GM12878 (cell line): ENCODE measurements at regions not wholly inside any gene's neighbourhood (a gene's known extent, or its start where the extent isn't known, plus 50 kb on each side); places are given as distances from the start of the nearest gene placed in this dataset.

ENCODE experiments used
- ATAC-seq: fragments of 200-7000 bp; cut with Tn5 transposase; 3 replicates; pipeline ENCODE4 v1.9.1; 2020; ENCODE audit warnings: mild to moderate bottlenecking, moderate library complexity
- BruUV-seq: library from RNA; stranded (reverse); fragments of 400-500 nt; replicated peaks from 2 replicates; lab custom pipeline; 2021; lab: Mats Ljungman, UMichigan
- CTCF ChIA-PET: fragments of 300-600 bp; sonication (Branson Sonifier 250); formaldehyde crosslinking; extraction: SDS; loops from one replicate; lab custom pipeline; 2021; ENCODE audit warnings: inconsistent platforms; lab: Yijun Ruan, JAX
- POLR2A ChIA-PET: fragments of 350-600 bp; formaldehyde crosslinking; extraction: SDS; loops from one replicate; lab custom pipeline; 2021; ENCODE audit warnings: inconsistent platforms; lab: Charles Lee
- RAD21 ChIA-PET: fragments of 300-600 bp; sonication (Branson Sonifier 250); formaldehyde crosslinking; loops from one replicate; lab custom pipeline; 2023; ENCODE audit warnings: antibody characterized with exemption; ENCODE audit not compliant: unreplicated experiment; lab: Charles Lee
- SMC1A ChIA-PET: fragments of 300-600 bp; sonication (Branson Sonifier 250); formaldehyde crosslinking; loops from one replicate; lab custom pipeline; 2023; ENCODE audit not compliant: unreplicated experiment, uncharacterized antibody; lab: Charles Lee
- DNase-seq: peaks from one replicate; pipeline ENCODE4 v3.0.0-alpha.2; 2011; ENCODE audit warnings: low read depth, low spot score
- FAIRE-seq: peaks from 3 replicates; lab custom pipeline; 2011; peaks lifted over from hg19 to GRCh38; lab: Jason Lieb, UNC
- H2AFZ ChIP-seq: 2 replicates; pipeline ENCODE4 v1.6.0; 2011; ENCODE audit warnings: low read depth, low read length, control low read depth; ENCODE audit not compliant: control insufficient read depth
- H3K27ac ChIP-seq: 2 replicates; pipeline ENCODE4 v1.5.1; 2011; ENCODE audit warnings: control low read depth; ENCODE audit not compliant: control insufficient read depth, insufficient read depth
- H3K27me3 ChIP-seq, 2 experiments: replicated peaks in 1 of 2; 2 replicates each; pipeline versions ENCODE4 v1.6.0 to v1.6.1; 2011; ENCODE audit warnings: low read length in 1 of 2; ENCODE audit not compliant: control insufficient read depth in 2 of 2, insufficient read depth in 2 of 2
- H3K36me3 ChIP-seq, 2 experiments: 2 replicates each; pipeline ENCODE4 v1.5.1; 2011; ENCODE audit warnings: low read length in 1 of 2; ENCODE audit not compliant: control insufficient read depth in 2 of 2, insufficient read depth in 2 of 2
- H3K4me1 ChIP-seq: 2 replicates; pipeline ENCODE4 v1.6.1; 2011; ENCODE audit warnings: mild to moderate bottlenecking, low read length, moderate library complexity, mixed read lengths; ENCODE audit not compliant: control insufficient read depth, insufficient read depth
- H3K4me2 ChIP-seq: 2 replicates; pipeline ENCODE4 v1.6.0; 2011; ENCODE audit warnings: control low read depth; ENCODE audit not compliant: control insufficient read depth, insufficient read depth
- H3K4me3 ChIP-seq: fragments of 200-600 bp; sonication (generic); 2 replicates; pipeline ENCODE4 v1.5.1; 2016
- H3K79me2 ChIP-seq: 2 replicates; pipeline ENCODE4 v1.6.0; 2011; ENCODE audit warnings: low read length; ENCODE audit not compliant: control insufficient read depth, insufficient read depth
- H3K9ac ChIP-seq: 2 replicates; pipeline ENCODE4 v1.8.0; 2011; ENCODE audit warnings: low read length, control low read depth, mixed read lengths; ENCODE audit not compliant: control insufficient read depth, insufficient read depth
- H3K9me3 ChIP-seq: replicated peaks from 3 replicates; pipeline ENCODE4 v1.5.1; 2011; ENCODE audit warnings: mild to moderate bottlenecking, low read length; ENCODE audit not compliant: control insufficient read depth, insufficient read depth
- H4K20me1 ChIP-seq: 2 replicates; pipeline ENCODE4 v1.6.0; 2011; ENCODE audit not compliant: control insufficient read depth, insufficient read depth
- CEBPB ChIP-seq, 2 experiments: fragments of 150-350 bp in 1 of 2; IDR thresholded peaks; 2 replicates each; pipeline ENCODE4 v1.6.1; 2012 to 2014; ENCODE audit warnings: low read depth in 2 of 2, low read length in 2 of 2, borderline replicate concordance in 1 of 2, inconsistent platforms in 1 of 2
- CTCF ChIP-seq, 3 experiments: IDR thresholded peaks in 2 of 3; conservative IDR thresholded peaks in 1 of 3; 2 replicates each; pipeline ENCODE4 v1.5.1; 2011; ENCODE audit warnings: low read depth in 3 of 3, low read length in 3 of 3, mild to moderate bottlenecking in 3 of 3, control low read depth in 2 of 3, moderate library complexity in 2 of 3, inconsistent platforms in 1 of 3, mixed read lengths in 1 of 3; ENCODE audit not compliant: control insufficient read depth in 2 of 3, insufficient read depth in 1 of 3; ENCODE audit errors: extremely low read depth in 1 of 3
- GABPA ChIP-seq: IDR thresholded peaks from 2 replicates; pipeline ENCODE4 v1.6.1; 2014; ENCODE audit warnings: antibody characterized with exemption, low read depth, mild to moderate bottlenecking, inconsistent platforms
- MYC ChIP-seq: IDR thresholded peaks from 2 replicates; pipeline ENCODE4 v1.6.1; 2011; ENCODE audit warnings: mild to moderate bottlenecking, low read length, moderate library complexity, inconsistent platforms; ENCODE audit not compliant: insufficient read depth, insufficient replicate concordance, insufficient read length, severe bottlenecking
- NBN ChIP-seq: fragments of 450-650 bp; IDR thresholded peaks from 2 replicates; pipeline ENCODE4 v1.6.1; 2016
- NR2C2 ChIP-seq: IDR thresholded peaks from 2 replicates; pipeline ENCODE4 v1.6.1; 2011; ENCODE audit warnings: borderline replicate concordance, low read depth; ENCODE audit not compliant: control insufficient read depth, insufficient read length
- PML ChIP-seq: IDR thresholded peaks from 2 replicates; pipeline ENCODE4 v1.6.1; 2012; ENCODE audit warnings: low read length, inconsistent platforms
- POLR2AphosphoS5 ChIP-seq: IDR thresholded peaks from 2 replicates; pipeline ENCODE4 v1.6.1; 2011; ENCODE audit warnings: mild to moderate bottlenecking, low read length, inconsistent platforms
- SMAD1 ChIP-seq: fragments of 450-650 bp; IDR thresholded peaks from 2 replicates; pipeline ENCODE4 v1.6.1; 2018; ENCODE audit warnings: mild to moderate bottlenecking, low read depth; ENCODE audit not compliant: partially characterized antibody
- SMAD5 ChIP-seq: IDR thresholded peaks from 2 replicates; pipeline ENCODE4 v1.6.1; 2016; ENCODE audit warnings: antibody characterized with exemption, low read depth
- SMARCA5 ChIP-seq: fragments of 450-650 bp; IDR thresholded peaks from 2 replicates; pipeline ENCODE4 v1.6.1; 2017; ENCODE audit warnings: mild to moderate bottlenecking
- SREBF1 ChIP-seq: IDR thresholded peaks from 2 replicates; pipeline ENCODE4 v1.6.1; 2012; ENCODE audit warnings: mild to moderate bottlenecking, low read length
- STAT3 ChIP-seq: IDR thresholded peaks from 2 replicates; pipeline ENCODE4 v1.6.1; 2011; ENCODE audit warnings: low read depth, low read length, improper control_type of control experiment
- TAF1 ChIP-seq: IDR thresholded peaks from 2 replicates; pipeline ENCODE4 v1.6.1; 2011; ENCODE audit warnings: mild to moderate bottlenecking, low read depth, low read length, borderline replicate concordance
- ZBED1 ChIP-seq: IDR thresholded peaks from 2 replicates; pipeline ENCODE4 v1.6.1; 2016; ENCODE audit warnings: borderline replicate concordance
- in situ Hi-C: fragments of 300-500 bp; cut with MboI; formaldehyde crosslinking; loops from 9 replicates; pipeline ENCODE4 v1.14.3; 2018; ENCODE audit warnings: mixed read lengths
- intact Hi-C: fragments of 100-400 bp; cut with micrococcal nuclease; formaldehyde crosslinking; loops from one replicate; pipeline ENCODE4 v1.14.2; 2022; ENCODE audit not compliant: unreplicated experiment
- TF ChIP-seq, protein P1 (sequence below): fragments of 450-650 bp; IDR thresholded peaks from 2 replicates; pipeline ENCODE4 v1.6.1; 2017; ENCODE audit warnings: mild to moderate bottlenecking, moderate library complexity
- TF ChIP-seq, protein P2 (sequence below): fragments of 450-650 bp; IDR thresholded peaks from 2 replicates; pipeline ENCODE4 v1.6.1; 2016; ENCODE audit warnings: mild to moderate bottlenecking

GRCh38 chr15:87207990-87208580, 1048.5 kb downstream of the NTRK3 start:
- H4K20me1 ChIP-seq = no peaks in the 10 kb centered on the region
- no peak for DNase-seq
- no peak overlapping the region for H3K9ac ChIP-seq
- H3K4me3 ChIP-seq = no peak overlapping the region
- no peaks in the 10 kb centered on the region for H3K79me2 ChIP-seq
- intact Hi-C loops = no loop called here
- H3K27ac ChIP-seq = no peak overlapping the region
- H3K36me3 ChIP-seq = no peaks in the 10 kb centered on the region
- no TSS peak for BruUV-seq
- ATAC-seq = no peak
- no peak for FAIRE-seq
- POLR2A ChIA-PET = no interaction called here
- SMC1A ChIA-PET = no interaction called here
- H3K27me3 ChIP-seq = no peaks in the 10 kb centered on the region
- RAD21 ChIA-PET = no interaction called here
- no peak overlapping the region for H2AFZ ChIP-seq
- in situ Hi-C loops = no loop called here
- H3K9me3 ChIP-seq = no peaks in the 10 kb centered on the region
- H3K4me1 ChIP-seq = no peaks in the 10 kb centered on the region
- CTCF ChIA-PET = no interaction called here
- no peak overlapping the region for H3K4me2 ChIP-seq
- no peak for TF ChIP-seq NBN
- TF ChIP-seq GABPA = no peak
- TF ChIP-seq SMAD1 = no peak
- TF ChIP-seq, protein P1, sequence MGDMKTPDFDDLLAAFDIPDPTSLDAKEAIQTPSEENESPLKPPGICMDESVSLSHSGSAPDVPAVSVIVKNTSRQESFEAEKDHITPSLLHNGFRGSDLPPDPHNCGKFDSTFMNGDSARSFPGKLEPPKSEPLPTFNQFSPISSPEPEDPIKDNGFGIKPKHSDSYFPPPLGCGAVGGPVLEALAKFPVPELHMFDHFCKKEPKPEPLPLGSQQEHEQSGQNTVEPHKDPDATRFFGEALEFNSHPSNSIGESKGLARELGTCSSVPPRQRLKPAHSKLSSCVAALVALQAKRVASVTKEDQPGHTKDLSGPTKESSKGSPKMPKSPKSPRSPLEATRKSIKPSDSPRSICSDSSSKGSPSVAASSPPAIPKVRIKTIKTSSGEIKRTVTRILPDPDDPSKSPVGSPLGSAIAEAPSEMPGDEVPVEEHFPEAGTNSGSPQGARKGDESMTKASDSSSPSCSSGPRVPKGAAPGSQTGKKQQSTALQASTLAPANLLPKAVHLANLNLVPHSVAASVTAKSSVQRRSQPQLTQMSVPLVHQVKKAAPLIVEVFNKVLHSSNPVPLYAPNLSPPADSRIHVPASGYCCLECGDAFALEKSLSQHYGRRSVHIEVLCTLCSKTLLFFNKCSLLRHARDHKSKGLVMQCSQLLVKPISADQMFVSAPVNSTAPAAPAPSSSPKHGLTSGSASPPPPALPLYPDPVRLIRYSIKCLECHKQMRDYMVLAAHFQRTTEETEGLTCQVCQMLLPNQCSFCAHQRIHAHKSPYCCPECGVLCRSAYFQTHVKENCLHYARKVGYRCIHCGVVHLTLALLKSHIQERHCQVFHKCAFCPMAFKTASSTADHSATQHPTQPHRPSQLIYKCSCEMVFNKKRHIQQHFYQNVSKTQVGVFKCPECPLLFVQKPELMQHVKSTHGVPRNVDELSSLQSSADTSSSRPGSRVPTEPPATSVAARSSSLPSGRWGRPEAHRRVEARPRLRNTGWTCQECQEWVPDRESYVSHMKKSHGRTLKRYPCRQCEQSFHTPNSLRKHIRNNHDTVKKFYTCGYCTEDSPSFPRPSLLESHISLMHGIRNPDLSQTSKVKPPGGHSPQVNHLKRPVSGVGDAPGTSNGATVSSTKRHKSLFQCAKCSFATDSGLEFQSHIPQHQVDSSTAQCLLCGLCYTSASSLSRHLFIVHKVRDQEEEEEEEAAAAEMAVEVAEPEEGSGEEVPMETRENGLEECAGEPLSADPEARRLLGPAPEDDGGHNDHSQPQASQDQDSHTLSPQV = no peak
- no peak for TF ChIP-seq SMAD5
- TF ChIP-seq TAF1 = no peak
- TF ChIP-seq ZBED1 = no peak
- no peak for TF ChIP-seq CTCF (IDR thresholded peaks at IDR 0.05 in 2 of 3, conservative IDR thresholded peaks at IDR 0.05 in 1 of 3; ENCODE audit: control insufficient read depth in 2 of 3, extremely low read depth in 1 of 3, insufficient read depth in 1 of 3, low read depth in 3 of 3, low read length in 3 of 3)
- no peak for TF ChIP-seq MYC
- no peak for TF ChIP-seq CEBPB (IDR thresholded peaks at IDR 0.05; ENCODE audit: borderline replicate concordance in 1 of 2, low read depth in 2 of 2, low read length in 2 of 2)
- no peak for TF ChIP-seq PML
- no peak for TF ChIP-seq SMARCA5
- TF ChIP-seq NR2C2 = no peak
- no peak for TF ChIP-seq SREBF1
- TF ChIP-seq POLR2AphosphoS5 = no peak
- TF ChIP-seq STAT3 = no peak
- TF ChIP-seq, protein P2, sequence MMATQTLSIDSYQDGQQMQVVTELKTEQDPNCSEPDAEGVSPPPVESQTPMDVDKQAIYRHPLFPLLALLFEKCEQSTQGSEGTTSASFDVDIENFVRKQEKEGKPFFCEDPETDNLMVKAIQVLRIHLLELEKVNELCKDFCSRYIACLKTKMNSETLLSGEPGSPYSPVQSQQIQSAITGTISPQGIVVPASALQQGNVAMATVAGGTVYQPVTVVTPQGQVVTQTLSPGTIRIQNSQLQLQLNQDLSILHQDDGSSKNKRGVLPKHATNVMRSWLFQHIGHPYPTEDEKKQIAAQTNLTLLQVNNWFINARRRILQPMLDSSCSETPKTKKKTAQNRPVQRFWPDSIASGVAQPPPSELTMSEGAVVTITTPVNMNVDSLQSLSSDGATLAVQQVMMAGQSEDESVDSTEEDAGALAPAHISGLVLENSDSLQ = no peak
